HEK293T (cell line): ENCODE measurements at regions not wholly inside any gene's neighbourhood (a gene's known extent, or its start where the extent isn't known, plus 50 kb on each side); places are given as distances from the start of the nearest gene placed in this dataset.

Source experiments
- BHLHE40 ChIP-seq: fragments of 450-650 bp; IDR thresholded peaks from 2 replicates; pipeline ENCODE4 v1.6.1; 2016; ENCODE audit warnings: mild to moderate bottlenecking, moderate library complexity, borderline replicate concordance
- CTBP1 ChIP-seq: fragments of 450-650 bp; IDR thresholded peaks from 2 replicates; pipeline ENCODE4 v1.6.1; 2016; ENCODE audit warnings: borderline replicate concordance
- ELF4 ChIP-seq: fragments of 450-650 bp; IDR thresholded peaks from 2 replicates; pipeline ENCODE4 v1.6.1; 2017; ENCODE audit warnings: antibody characterized with exemption
- FOXA1 ChIP-seq: fragments of 450-650 bp; IDR thresholded peaks from 2 replicates; pipeline ENCODE4 v1.6.1; 2016; ENCODE audit warnings: mild to moderate bottlenecking
- FOXK2 ChIP-seq: fragments of 450-650 bp; IDR thresholded peaks from 2 replicates; pipeline ENCODE4 v1.6.1; 2016; ENCODE audit warnings: mild to moderate bottlenecking
- FOXM1 ChIP-seq: fragments of 450-650 bp; IDR thresholded peaks from 2 replicates; pipeline ENCODE4 v1.6.1; 2017; ENCODE audit warnings: mild to moderate bottlenecking, borderline replicate concordance
- HDGF ChIP-seq: fragments of 450-650 bp; IDR thresholded peaks from 2 replicates; pipeline ENCODE4 v1.6.1; 2017; ENCODE audit warnings: antibody characterized with exemption, borderline replicate concordance
- L3MBTL2 ChIP-seq: fragments of 450-650 bp; conservative IDR thresholded peaks from 2 replicates; pipeline ENCODE4 v1.6.1; 2016; ENCODE audit warnings: mild to moderate bottlenecking
- LEF1 ChIP-seq: fragments of 450-650 bp; IDR thresholded peaks from 2 replicates; pipeline ENCODE4 v1.6.1; 2017; ENCODE audit warnings: mild to moderate bottlenecking, borderline replicate concordance
- PKNOX1 ChIP-seq: fragments of 450-650 bp; IDR thresholded peaks from 2 replicates; pipeline ENCODE4 v1.6.1; 2016
- SP1 ChIP-seq: fragments of 450-650 bp; IDR thresholded peaks from 2 replicates; pipeline ENCODE4 v1.6.1; 2017
- SUZ12 ChIP-seq: fragments of 450-650 bp; IDR thresholded peaks from 2 replicates; pipeline ENCODE4 v1.6.1; 2016; ENCODE audit warnings: mild to moderate bottlenecking
- TARDBP ChIP-seq: fragments of 450-650 bp; IDR thresholded peaks from 2 replicates; pipeline ENCODE4 v1.6.1; 2016
- ZNF384 ChIP-seq: fragments of 450-650 bp; IDR thresholded peaks from 2 replicates; pipeline ENCODE4 v1.6.1; 2016

- TF ChIP-seq FOXK2 (no peak), SP1 (no peak), HDGF (no peak), L3MBTL2 (no peak), BHLHE40 (no peak), LEF1 (no peak), FOXM1 (no peak), SUZ12 (no peak), PKNOX1 (no peak), FOXA1 (no peak), TARDBP (no peak), ZNF384 (no peak), CTBP1 (no peak), ELF4 (no peak)
Measured at GRCh38 chr16:48105976-48106375, 49.8 kb downstream of the ABCC12 start.
